H1 (cell line): ENCODE measurements at regions not wholly inside any gene's neighbourhood (a gene's known extent, or its start where the extent isn't known, plus 50 kb on each side); places are given as distances from the start of the nearest gene placed in this dataset.

Experiments
- CBX5 ChIP-seq: fragments of 300-800, 300-1000 bp; sonication (generic); IDR thresholded peaks from 2 replicates; pipeline ENCODE4 v1.7.1; 2016; ENCODE audit warnings: antibody characterized with exemption, low read length, low read depth
- EZH2 ChIP-seq: fragments of 200-600 bp; sonication (generic); IDR thresholded peaks from 2 replicates; pipeline ENCODE4 v1.7.1; 2012; ENCODE audit warnings: low read depth, mild to moderate bottlenecking, moderate library complexity, low read length, inconsistent platforms; ENCODE audit not compliant: severe bottlenecking
- GABPA ChIP-seq: IDR thresholded peaks from 2 replicates; pipeline ENCODE4 v1.6.1; 2011; ENCODE audit warnings: mild to moderate bottlenecking, low read length, moderate library complexity, borderline replicate concordance; ENCODE audit not compliant: insufficient read depth
- POLR2A ChIP-seq, 2 experiments: IDR thresholded peaks; 1 replicate in 1 of 2; 2 replicates in 1 of 2; pipeline ENCODE4 v1.6.1; 2011; ENCODE audit warnings: low read depth in 2 of 2, low read length in 2 of 2, mild to moderate bottlenecking in 2 of 2; ENCODE audit errors: control extremely low read depth in 1 of 2
- POU5F1 ChIP-seq: IDR thresholded peaks from 2 replicates; pipeline ENCODE4 v1.6.1; 2011; ENCODE audit warnings: low read depth, mild to moderate bottlenecking, low read length, moderate library complexity
- SIN3A ChIP-seq, 2 experiments: IDR thresholded peaks in 1 of 2; conservative IDR thresholded peaks in 1 of 2; 2 replicates each; pipeline ENCODE4 v1.6.1; 2011 to 2012; ENCODE audit warnings: low read length in 2 of 2, improper control_type of control experiment in 1 of 2, low read depth in 1 of 2, mild to moderate bottlenecking in 1 of 2
- TF ChIP-seq, protein P1 (sequence below): IDR thresholded peaks from 2 replicates; pipeline ENCODE4 v1.6.1; 2012; ENCODE audit warnings: low read length, inconsistent platforms
- TF ChIP-seq, protein P2 (sequence below), 3 experiments: IDR thresholded peaks; 1 replicate in 2 of 3; 2 replicates in 1 of 3; pipeline versions ENCODE4 v1.5.1 to v1.6.1; 2011; ENCODE audit warnings: low read length in 3 of 3, mild to moderate bottlenecking in 3 of 3, inconsistent platforms in 2 of 3, low read depth in 1 of 3, moderate library complexity in 1 of 3; ENCODE audit not compliant: insufficient read depth in 1 of 3; ENCODE audit errors: control extremely low read depth in 1 of 3
- TF ChIP-seq, protein P3 (sequence below): IDR thresholded peaks from 2 replicates; pipeline ENCODE4 v1.6.1; 2011; ENCODE audit warnings: low read length, improper control_type of control experiment

DNA sequence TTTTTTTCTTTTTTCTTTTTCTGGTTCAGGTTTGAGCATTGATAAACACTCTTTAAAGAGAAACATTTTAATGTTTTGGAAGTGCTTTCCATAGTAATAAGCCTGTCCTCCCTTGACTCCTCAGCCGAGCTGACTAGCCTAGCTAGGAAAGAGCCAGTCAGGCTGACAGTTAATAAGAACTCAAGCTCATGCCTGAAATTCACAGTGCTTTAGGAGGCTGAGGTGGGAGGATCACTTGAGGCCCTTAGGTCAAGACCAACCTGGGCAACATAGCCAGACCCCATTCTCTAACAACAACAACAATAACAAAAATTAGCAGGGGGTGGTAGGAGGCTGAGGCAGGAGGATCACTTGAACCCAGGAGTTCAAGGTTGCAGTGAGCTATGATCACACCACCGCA lies 53.4 kb upstream of the ZCCHC13 start:
- TF ChIP-seq POLR2A (IDR thresholded peaks at IDR 0.05; ENCODE audit: control extremely low read depth in 1 of 2, low read depth in 2 of 2, low read length in 2 of 2) (no peak), EZH2 (no peak), GABPA (no peak), CBX5 (no peak), POU5F1 (no peak), SIN3A (conservative IDR thresholded peaks at IDR 0.05 in 1 of 2, IDR thresholded peaks at IDR 0.05 in 1 of 2; ENCODE audit: low read depth in 1 of 2, low read length in 2 of 2) (no peak)
- TF ChIP-seq, protein P1, sequence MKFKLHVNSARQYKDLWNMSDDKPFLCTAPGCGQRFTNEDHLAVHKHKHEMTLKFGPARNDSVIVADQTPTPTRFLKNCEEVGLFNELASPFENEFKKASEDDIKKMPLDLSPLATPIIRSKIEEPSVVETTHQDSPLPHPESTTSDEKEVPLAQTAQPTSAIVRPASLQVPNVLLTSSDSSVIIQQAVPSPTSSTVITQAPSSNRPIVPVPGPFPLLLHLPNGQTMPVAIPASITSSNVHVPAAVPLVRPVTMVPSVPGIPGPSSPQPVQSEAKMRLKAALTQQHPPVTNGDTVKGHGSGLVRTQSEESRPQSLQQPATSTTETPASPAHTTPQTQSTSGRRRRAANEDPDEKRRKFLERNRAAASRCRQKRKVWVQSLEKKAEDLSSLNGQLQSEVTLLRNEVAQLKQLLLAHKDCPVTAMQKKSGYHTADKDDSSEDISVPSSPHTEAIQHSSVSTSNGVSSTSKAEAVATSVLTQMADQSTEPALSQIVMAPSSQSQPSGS: no peak
- TF ChIP-seq, protein P2, sequence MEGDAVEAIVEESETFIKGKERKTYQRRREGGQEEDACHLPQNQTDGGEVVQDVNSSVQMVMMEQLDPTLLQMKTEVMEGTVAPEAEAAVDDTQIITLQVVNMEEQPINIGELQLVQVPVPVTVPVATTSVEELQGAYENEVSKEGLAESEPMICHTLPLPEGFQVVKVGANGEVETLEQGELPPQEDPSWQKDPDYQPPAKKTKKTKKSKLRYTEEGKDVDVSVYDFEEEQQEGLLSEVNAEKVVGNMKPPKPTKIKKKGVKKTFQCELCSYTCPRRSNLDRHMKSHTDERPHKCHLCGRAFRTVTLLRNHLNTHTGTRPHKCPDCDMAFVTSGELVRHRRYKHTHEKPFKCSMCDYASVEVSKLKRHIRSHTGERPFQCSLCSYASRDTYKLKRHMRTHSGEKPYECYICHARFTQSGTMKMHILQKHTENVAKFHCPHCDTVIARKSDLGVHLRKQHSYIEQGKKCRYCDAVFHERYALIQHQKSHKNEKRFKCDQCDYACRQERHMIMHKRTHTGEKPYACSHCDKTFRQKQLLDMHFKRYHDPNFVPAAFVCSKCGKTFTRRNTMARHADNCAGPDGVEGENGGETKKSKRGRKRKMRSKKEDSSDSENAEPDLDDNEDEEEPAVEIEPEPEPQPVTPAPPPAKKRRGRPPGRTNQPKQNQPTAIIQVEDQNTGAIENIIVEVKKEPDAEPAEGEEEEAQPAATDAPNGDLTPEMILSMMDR (IDR thresholded peaks at IDR 0.05; ENCODE audit: control extremely low read depth in 1 of 3, insufficient read depth in 1 of 3, low read depth in 1 of 3, low read length in 3 of 3): no peak
- TF ChIP-seq, protein P3, sequence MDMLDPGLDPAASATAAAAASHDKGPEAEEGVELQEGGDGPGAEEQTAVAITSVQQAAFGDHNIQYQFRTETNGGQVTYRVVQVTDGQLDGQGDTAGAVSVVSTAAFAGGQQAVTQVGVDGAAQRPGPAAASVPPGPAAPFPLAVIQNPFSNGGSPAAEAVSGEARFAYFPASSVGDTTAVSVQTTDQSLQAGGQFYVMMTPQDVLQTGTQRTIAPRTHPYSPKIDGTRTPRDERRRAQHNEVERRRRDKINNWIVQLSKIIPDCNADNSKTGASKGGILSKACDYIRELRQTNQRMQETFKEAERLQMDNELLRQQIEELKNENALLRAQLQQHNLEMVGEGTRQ: no peak
